ENCODE measurements at regions not wholly inside any gene's neighbourhood (a gene's known extent, or its start where the extent isn't known, plus 50 kb on each side); places are given as distances from the start of the nearest gene placed in this dataset.

DNA sequence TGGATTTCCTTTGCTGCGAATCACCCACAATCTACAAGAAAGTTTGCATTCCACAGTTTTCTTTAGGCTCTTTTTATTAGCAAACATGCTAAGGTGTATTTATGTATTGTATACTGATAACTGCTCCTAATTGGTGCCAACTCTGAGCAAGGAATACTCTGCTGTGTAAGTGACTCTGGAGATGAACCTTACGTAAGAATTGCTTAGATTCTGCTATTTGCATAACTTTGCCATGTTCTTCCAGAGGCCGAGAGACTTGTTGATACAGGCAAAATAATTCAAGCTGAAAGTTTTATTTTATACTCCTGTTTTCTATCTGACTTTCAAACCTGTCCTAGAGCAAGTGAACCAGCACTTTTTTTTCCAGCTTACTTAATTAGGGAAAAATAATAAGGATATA is 461.3 kb downstream of the GJA1 start:
- H3K4me1 Mint-ChIP-seq (ENCODE audit: unreplicated experiment), result peaks cover 1% of the 10 kb centered on the region
- H3K4me3 Mint-ChIP-seq (ENCODE audit: unreplicated experiment), result no peak overlapping the region
- no peak for DNase-seq (ENCODE audit: low spot score)
- TF ChIP-seq, protein P1, sequence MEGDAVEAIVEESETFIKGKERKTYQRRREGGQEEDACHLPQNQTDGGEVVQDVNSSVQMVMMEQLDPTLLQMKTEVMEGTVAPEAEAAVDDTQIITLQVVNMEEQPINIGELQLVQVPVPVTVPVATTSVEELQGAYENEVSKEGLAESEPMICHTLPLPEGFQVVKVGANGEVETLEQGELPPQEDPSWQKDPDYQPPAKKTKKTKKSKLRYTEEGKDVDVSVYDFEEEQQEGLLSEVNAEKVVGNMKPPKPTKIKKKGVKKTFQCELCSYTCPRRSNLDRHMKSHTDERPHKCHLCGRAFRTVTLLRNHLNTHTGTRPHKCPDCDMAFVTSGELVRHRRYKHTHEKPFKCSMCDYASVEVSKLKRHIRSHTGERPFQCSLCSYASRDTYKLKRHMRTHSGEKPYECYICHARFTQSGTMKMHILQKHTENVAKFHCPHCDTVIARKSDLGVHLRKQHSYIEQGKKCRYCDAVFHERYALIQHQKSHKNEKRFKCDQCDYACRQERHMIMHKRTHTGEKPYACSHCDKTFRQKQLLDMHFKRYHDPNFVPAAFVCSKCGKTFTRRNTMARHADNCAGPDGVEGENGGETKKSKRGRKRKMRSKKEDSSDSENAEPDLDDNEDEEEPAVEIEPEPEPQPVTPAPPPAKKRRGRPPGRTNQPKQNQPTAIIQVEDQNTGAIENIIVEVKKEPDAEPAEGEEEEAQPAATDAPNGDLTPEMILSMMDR (IDR thresholded peaks at IDR 0.05; ENCODE audit: unreplicated experiment), result no peak
- H3K27ac Mint-ChIP-seq (ENCODE audit: unreplicated experiment), result no peak overlapping the region
- no peaks in the 10 kb centered on the region for H3K9me3 Mint-ChIP-seq (ENCODE audit: unreplicated experiment)
- H3K36me3 Mint-ChIP-seq (ENCODE audit: low read depth, unreplicated experiment), result no peaks in the 10 kb centered on the region
- peaks cover 1% of the 10 kb centered on the region for H3K27me3 Mint-ChIP-seq (ENCODE audit: unreplicated experiment)

DNA sequence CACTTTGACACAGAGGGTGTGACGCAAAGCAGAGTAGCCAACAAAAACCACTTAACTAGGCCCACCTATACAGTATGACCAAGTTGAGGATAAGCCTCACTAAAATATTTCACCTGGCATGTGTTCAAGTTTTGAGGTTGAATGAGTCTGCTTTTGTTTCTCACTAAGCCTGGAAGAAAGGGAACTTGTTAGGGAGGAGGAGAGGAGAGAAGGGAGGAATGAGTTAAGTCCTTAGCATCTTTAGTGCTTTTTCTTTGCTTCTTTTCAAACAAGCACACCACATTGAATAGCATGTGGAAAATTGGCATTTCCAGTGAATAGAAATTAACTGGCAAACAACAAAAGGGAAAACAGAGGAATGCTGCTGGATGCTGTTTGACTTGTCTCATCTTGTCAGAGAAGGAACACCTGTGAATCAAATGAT is 461.9 kb downstream of the GJA1 start:
- Mint-ChIP-seq H3K4me1 (ENCODE audit: unreplicated experiment) (no peaks in the 10 kb centered on the region), H3K4me3 (ENCODE audit: unreplicated experiment) (no peak overlapping the region), H3K36me3 (ENCODE audit: low read depth, unreplicated experiment) (no peaks in the 10 kb centered on the region), H3K27ac (ENCODE audit: unreplicated experiment) (no peak overlapping the region), H3K27me3 (ENCODE audit: unreplicated experiment) (peaks cover 1% of the 10 kb centered on the region), H3K9me3 (ENCODE audit: unreplicated experiment) (no peaks in the 10 kb centered on the region)
- TF ChIP-seq, protein P1 (IDR thresholded peaks at IDR 0.05; ENCODE audit: unreplicated experiment), result no peak
- DNase-seq (ENCODE audit: low spot score), result no peak

DNA sequence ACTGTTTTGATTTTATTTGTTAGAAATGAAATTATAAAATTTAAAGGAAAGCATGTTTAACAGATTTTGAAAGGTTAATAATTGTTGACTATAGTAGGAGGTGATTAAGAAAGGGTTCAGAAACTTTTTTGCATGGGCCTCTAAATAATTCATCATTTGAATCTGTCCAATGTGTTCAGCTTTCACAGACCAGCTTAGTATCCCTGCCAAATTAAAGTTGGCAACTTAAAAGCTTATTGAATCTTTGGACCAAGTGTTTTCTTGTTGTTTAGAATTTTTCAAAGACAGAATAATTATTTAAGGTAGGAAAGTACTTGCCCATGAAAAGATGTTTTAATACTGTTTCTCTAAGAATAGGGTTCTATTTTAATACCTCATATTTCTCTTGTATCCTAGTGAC is 466.0 kb downstream of the GJA1 start:
- Mint-ChIP-seq H3K4me1 (ENCODE audit: unreplicated experiment) (no peaks in the 10 kb centered on the region), H3K36me3 (ENCODE audit: low read depth, unreplicated experiment) (no peaks in the 10 kb centered on the region), H3K27me3 (ENCODE audit: unreplicated experiment) (no peaks in the 10 kb centered on the region), H3K9me3 (ENCODE audit: unreplicated experiment) (no peaks in the 10 kb centered on the region), H3K4me3 (ENCODE audit: unreplicated experiment) (no peak overlapping the region), H3K27ac (ENCODE audit: unreplicated experiment) (no peak overlapping the region)
- no peak for DNase-seq (ENCODE audit: low spot score)
- TF ChIP-seq, protein P1 (IDR thresholded peaks at IDR 0.05; ENCODE audit: unreplicated experiment), result no peak

DNA sequence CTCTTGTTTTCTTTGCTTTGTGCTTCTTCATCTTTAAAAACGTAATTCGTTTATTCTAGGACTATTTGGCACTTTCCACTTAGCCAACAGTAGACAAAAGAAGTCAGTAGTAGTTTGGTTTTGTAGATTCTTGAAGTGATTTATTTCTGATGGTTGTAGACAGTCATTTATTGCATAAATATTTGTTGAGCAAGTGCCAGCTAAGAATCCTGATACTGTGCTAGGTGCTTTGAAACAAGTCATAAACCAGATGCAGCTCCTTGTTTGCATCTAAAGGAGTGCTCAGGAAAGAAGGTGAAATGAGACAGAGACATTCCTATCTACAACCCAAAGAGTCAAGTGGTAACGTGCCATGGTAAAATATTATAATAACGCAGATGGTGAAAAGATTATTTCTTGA is 469.1 kb downstream of the GJA1 start:
- no peak overlapping the region for H3K27ac Mint-ChIP-seq (ENCODE audit: unreplicated experiment)
- H3K36me3 Mint-ChIP-seq (ENCODE audit: low read depth, unreplicated experiment), result no peaks in the 10 kb centered on the region
- H3K4me1 Mint-ChIP-seq (ENCODE audit: unreplicated experiment), result no peaks in the 10 kb centered on the region
- H3K27me3 Mint-ChIP-seq (ENCODE audit: unreplicated experiment), result peaks cover 2% of the 10 kb centered on the region
- H3K9me3 Mint-ChIP-seq (ENCODE audit: unreplicated experiment), result no peaks in the 10 kb centered on the region
- no peak overlapping the region for H3K4me3 Mint-ChIP-seq (ENCODE audit: unreplicated experiment)
- DNase-seq (ENCODE audit: low spot score), result no peak
- TF ChIP-seq, protein P1 (IDR thresholded peaks at IDR 0.05; ENCODE audit: unreplicated experiment), result no peak

DNA sequence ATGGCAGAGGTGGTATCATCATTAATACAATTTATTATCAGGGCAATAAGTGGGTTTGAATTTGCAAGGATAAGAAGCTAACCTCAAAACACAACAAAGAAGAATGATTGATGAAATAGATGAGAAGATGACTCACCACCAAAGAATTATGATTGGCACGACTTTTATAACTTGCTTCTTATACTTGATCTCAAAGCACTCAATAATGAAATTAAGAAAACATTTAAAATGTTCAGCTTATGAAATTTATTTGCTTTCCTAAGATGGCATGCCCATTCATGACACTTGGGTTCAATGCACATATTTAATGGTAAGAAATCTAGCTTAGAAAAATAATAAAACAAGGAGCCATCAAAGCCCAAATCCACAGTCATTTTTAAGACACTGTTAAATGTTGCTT is 477.5 kb downstream of the GJA1 start:
- TF ChIP-seq, protein P1 (IDR thresholded peaks at IDR 0.05; ENCODE audit: unreplicated experiment), result no peak
- Mint-ChIP-seq H3K4me3 (ENCODE audit: unreplicated experiment) (no peak overlapping the region), H3K36me3 (ENCODE audit: low read depth, unreplicated experiment) (no peaks in the 10 kb centered on the region), H3K4me1 (ENCODE audit: unreplicated experiment) (no peaks in the 10 kb centered on the region), H3K27me3 (ENCODE audit: unreplicated experiment) (no peaks in the 10 kb centered on the region), H3K27ac (ENCODE audit: unreplicated experiment) (no peak overlapping the region), H3K9me3 (ENCODE audit: unreplicated experiment) (no peaks in the 10 kb centered on the region)
- DNase-seq (ENCODE audit: low spot score), result no peak
